ENCODE measurements at regions not wholly inside any gene's neighbourhood (a gene's known extent, or its start where the extent isn't known, plus 50 kb on each side); places are given as distances from the start of the nearest gene placed in this dataset.
"Not testable (repeated sequence)": the region's sequence is repeated elsewhere in the genome, so short reads cannot be mapped to it uniquely, and the experiment has no call there.

- Mint-ChIP-seq H3K27me3 (ENCODE audit: low read depth) (no peaks in the 10 kb centered on the region), H3K9me3 (no peaks in the 10 kb centered on the region), H3K4me1 (ENCODE audit: low read depth) (no peaks in the 10 kb centered on the region), H3K4me3 (no peak overlapping the region), H3K36me3 (ENCODE audit: insufficient read depth) (no peaks in the 10 kb centered on the region)
- DNase-seq (no peak), ATAC-seq (no peak)
Measured at GRCh38 chr22:49523374-49524008, 304.2 kb downstream of the BRD1 start.

GRCh38 chr22:49522582-49523373, 304.9 kb downstream of the BRD1 start:
- H3K9me3 Mint-ChIP-seq = no peaks in the 10 kb centered on the region
- no peaks in the 10 kb centered on the region for H3K27me3 Mint-ChIP-seq (ENCODE audit: low read depth)
- ATAC-seq = no peak
- H3K4me1 Mint-ChIP-seq (ENCODE audit: low read depth) = no peaks in the 10 kb centered on the region
- DNase-seq = no peak
- H3K4me3 Mint-ChIP-seq = no peak overlapping the region
- H3K36me3 Mint-ChIP-seq (ENCODE audit: insufficient read depth) = no peaks in the 10 kb centered on the region

DNA sequence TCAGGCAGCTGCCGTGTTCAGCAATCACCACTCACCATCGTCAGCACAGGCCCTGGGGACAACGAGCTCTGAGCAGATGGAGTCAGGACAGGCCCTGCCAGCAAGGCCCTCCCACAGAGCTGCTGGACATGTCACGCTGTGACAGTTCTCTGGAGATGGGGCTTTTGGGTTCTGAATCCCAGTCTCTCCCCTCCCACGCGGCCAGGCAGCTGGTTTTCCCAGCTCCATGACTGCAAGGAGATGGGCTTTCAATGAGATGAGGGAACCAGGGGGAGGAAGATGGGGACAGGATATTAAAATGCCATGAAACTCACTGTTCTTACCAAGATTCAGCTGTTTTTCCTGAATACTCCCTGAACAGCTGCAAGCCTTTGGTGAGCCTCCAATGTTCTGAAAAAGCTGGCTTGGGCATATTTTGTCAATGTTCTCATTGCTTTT, 305.9 kb downstream of the BRD1 start:
- H3K27me3 Mint-ChIP-seq (ENCODE audit: low read depth) = no peaks in the 10 kb centered on the region
- no peaks in the 10 kb centered on the region for H3K9me3 Mint-ChIP-seq
- H3K4me1 Mint-ChIP-seq (ENCODE audit: low read depth) = no peaks in the 10 kb centered on the region

DNA sequence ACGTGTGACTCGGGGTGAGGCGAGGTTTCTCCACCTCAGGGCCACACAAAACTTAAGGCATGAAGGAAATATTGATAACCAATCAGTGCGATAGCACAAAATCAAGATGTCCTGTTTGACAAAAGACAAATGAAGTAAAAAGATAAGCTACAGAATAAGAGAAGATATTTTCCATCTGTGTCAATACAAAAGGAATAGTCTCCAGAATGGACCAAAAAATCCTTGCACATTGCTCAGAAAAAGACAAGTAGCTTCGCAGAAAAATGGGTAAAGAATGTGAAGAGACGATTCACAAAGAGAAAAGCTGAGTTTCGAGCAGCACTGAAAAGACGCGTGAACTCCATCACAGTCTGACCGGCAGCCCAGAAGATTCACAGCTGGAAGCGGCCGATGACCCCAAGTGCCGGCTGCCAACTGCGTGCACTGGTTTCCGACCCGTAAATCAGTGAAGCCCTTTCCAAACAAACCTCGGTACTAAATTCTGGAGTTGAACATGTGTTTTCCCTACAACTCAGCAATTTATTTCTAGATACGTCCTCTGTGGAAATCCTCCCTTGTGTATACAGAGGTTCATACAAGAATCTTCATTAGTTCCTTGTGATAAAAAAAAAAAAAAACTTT, 308.4 kb downstream of the BRD1 start:
- Mint-ChIP-seq H3K9me3 (no peaks in the 10 kb centered on the region), H3K27me3 (ENCODE audit: low read depth) (no peaks in the 10 kb centered on the region), H3K36me3 (ENCODE audit: insufficient read depth) (peaks cover 2% of the 10 kb centered on the region), H3K4me1 (ENCODE audit: low read depth) (no peaks in the 10 kb centered on the region), H3K4me3 (no peak overlapping the region)
- ATAC-seq = no peak
- no peak for DNase-seq

More for the DNA sequence above, 305.9 kb downstream of the BRD1 start:
- no peak for DNase-seq
- Mint-ChIP-seq H3K36me3 (ENCODE audit: insufficient read depth) (no peaks in the 10 kb centered on the region), H3K4me3 (no peak overlapping the region)
- ATAC-seq = no peak

DNA sequence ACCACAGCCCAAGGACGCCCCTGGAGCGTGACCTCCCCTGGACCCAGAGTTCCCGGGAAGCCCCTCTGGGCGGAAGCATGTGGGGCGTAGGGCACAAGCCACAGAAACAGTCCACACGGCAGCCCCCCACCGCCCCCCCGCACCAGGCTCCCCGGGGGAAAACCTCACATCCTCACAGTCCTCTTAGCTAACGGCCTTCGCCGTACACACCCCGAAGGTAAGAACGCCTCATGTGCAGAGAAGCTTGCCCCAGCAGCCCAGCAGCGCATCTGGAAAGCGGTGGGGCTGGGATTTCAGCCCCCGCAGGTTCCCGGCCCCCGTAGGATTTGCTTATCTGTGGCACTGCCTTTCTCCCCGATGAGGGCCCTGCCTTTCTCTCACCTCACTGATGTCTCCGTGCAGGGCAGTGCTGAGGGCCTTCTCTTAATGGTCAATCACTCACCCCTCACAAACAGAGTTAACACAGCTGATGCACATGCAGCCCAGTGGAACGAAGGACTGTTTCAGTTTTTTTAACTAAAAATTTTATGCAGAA, 309.2 kb downstream of the BRD1 start:
- Mint-ChIP-seq H3K4me1 (ENCODE audit: low read depth) (no peaks in the 10 kb centered on the region), H3K36me3 (ENCODE audit: insufficient read depth) (peaks cover 3% of the 10 kb centered on the region), H3K27me3 (ENCODE audit: low read depth) (no peaks in the 10 kb centered on the region), H3K9me3 (no peaks in the 10 kb centered on the region), H3K4me3 (no peak overlapping the region)
- DNase-seq (no peak), ATAC-seq (no peak)

- peaks cover 3% of the 10 kb centered on the region for H3K36me3 Mint-ChIP-seq (ENCODE audit: insufficient read depth)
- H3K9me3 Mint-ChIP-seq = no peaks in the 10 kb centered on the region
- no peaks in the 10 kb centered on the region for H3K27me3 Mint-ChIP-seq (ENCODE audit: low read depth)
- no peak for DNase-seq
- H3K4me1 Mint-ChIP-seq (ENCODE audit: low read depth) = no peaks in the 10 kb centered on the region
- no peak overlapping the region for H3K4me3 Mint-ChIP-seq
- no peak for ATAC-seq
Measured at GRCh38 chr22:49517667-49518185, 309.9 kb downstream of the BRD1 start.

DNA sequence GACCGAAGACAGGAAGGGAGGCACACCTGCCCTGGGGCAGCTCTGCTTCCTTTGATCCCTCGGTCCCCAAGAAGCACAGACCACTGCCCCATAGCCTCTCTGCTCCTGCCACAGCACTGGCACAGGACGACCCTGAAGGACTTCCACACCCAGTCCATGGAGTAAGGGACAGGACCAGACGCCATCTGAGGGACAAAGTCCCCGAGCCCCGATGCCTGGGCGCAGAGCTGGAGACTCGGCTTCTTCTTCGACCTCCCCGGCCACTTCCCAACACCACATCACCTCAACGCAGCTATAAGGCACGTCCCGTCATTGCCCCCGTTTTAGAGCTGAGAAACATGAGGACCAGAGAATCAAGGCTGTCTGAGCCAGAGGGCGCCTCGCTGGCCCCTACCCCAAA, 310.5 kb downstream of the BRD1 start:
- Mint-ChIP-seq H3K4me3 (no peak overlapping the region), H3K9me3 (peaks cover under 1% of the 10 kb centered on the region), H3K36me3 (ENCODE audit: insufficient read depth) (peaks cover 3% of the 10 kb centered on the region)

DNA sequence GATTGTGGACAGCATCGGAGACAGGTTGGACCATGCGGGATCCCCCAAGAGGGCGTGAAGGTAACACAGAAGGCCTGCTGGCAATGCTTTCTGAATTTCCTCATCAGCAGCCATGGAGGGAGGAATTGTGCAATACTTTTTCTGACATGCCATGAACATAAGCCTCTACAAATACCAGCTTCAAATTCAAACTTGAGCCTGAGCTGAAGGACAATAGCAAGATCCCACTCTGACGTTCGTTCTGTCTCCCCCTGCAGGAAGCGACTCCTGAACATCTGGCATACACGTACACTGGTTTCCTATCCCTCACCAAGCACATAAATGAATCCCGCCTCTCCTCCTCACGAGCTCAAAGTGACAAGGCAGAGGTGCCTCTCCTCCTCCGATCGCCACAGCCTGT, 312.2 kb downstream of the BRD1 start:
- DNase-seq (no peak), ATAC-seq (no peak)
- H3K9me3 Mint-ChIP-seq = peaks cover 12% of the 10 kb centered on the region
- H3K36me3 Mint-ChIP-seq (ENCODE audit: insufficient read depth) = peaks cover 5% of the 10 kb centered on the region
- no peaks in the 10 kb centered on the region for H3K27me3 Mint-ChIP-seq (ENCODE audit: low read depth)
- no peak overlapping the region for H3K4me3 Mint-ChIP-seq
- H3K4me1 Mint-ChIP-seq (ENCODE audit: low read depth) = peaks cover 11% of the 10 kb centered on the region

More for the DNA sequence above, 310.5 kb downstream of the BRD1 start:
- no peak for DNase-seq
- ATAC-seq = no peak
- H3K4me1 Mint-ChIP-seq (ENCODE audit: low read depth) = peaks cover under 1% of the 10 kb centered on the region
- no peaks in the 10 kb centered on the region for H3K27me3 Mint-ChIP-seq (ENCODE audit: low read depth)

DNA sequence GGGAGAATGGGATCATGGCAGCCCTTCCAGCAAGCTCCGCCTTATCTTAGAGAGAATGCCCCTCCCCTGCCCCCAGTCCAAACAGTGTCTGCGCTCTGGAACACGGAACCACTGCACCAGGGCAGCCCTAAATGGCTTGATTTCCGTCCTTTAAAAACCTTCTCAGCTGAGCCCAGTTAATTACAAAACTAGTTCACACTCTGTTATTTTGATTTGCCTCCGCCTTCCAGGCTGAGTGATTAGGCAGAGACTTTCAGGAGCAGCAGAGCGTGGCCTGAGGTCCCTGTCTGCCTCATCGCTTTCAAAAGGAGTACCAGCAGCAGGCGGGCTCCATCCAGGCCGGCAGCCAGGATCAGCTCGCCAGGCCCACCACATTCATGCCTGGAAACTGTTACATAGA, 313.0 kb downstream of the BRD1 start:
- H3K4me1 Mint-ChIP-seq (ENCODE audit: low read depth) = peaks cover 11% of the 10 kb centered on the region
- H3K36me3 Mint-ChIP-seq (ENCODE audit: insufficient read depth) = peaks cover 5% of the 10 kb centered on the region
- no peak for ATAC-seq
- no peaks in the 10 kb centered on the region for H3K27me3 Mint-ChIP-seq (ENCODE audit: low read depth)
- no peak overlapping the region for H3K4me3 Mint-ChIP-seq
- H3K9me3 Mint-ChIP-seq = peaks cover 15% of the 10 kb centered on the region
- no peak for DNase-seq

GRCh38 chr22:49514211-49514610, 313.5 kb downstream of the BRD1 start:
- Mint-ChIP-seq H3K36me3 (ENCODE audit: insufficient read depth) (peaks cover 5% of the 10 kb centered on the region), H3K4me3 (no peak overlapping the region), H3K27me3 (ENCODE audit: low read depth) (no peaks in the 10 kb centered on the region), H3K9me3 (peaks cover 17% of the 10 kb centered on the region), H3K4me1 (ENCODE audit: low read depth) (peaks cover 11% of the 10 kb centered on the region)
- ATAC-seq (no peak), DNase-seq (no peak)

- peaks cover 5% of the 10 kb centered on the region for H3K36me3 Mint-ChIP-seq (ENCODE audit: insufficient read depth)
- H3K9me3 Mint-ChIP-seq = peaks cover 17% of the 10 kb centered on the region
- H3K4me1 Mint-ChIP-seq (ENCODE audit: low read depth) = peaks cover 11% of the 10 kb centered on the region
- no peaks in the 10 kb centered on the region for H3K27me3 Mint-ChIP-seq (ENCODE audit: low read depth)
- DNase-seq (no peak), ATAC-seq (no peak)
- no peak overlapping the region for H3K4me3 Mint-ChIP-seq
Measured at GRCh38 chr22:49513358-49513851, 314.3 kb downstream of the BRD1 start.

DNA sequence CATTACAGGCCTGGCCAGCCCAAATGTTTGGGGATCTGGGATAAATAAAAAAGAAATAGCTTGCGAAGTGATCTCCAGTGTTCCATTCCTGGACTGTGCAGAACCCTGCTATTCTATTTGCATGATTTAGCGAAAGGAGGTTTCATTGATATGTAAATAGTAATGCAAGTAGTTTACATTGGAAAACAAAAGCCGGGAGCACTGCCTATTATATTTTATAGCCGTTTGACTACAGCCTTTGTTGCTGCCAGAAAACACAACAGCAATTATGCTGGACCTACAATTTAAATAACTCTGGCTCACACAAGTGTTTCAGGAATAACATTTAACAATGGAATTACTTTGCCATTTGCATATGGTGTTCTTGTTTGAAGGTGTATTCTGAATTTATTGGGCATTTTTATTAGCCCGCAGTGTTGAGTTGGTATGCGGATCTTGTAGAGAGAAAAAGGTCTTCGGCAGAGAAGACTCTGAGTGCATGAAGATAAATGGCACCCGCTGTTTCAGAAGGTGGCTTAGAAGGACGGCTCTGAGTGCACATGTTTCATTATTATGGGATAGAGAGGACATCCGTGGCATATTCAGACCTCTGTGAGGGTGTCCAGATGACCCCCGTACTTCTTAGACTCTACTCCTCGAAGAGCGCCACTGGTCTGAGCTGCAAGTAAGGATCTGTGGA, 315.0 kb downstream of the BRD1 start:
- Mint-ChIP-seq H3K36me3 (ENCODE audit: insufficient read depth) (peaks cover 5% of the 10 kb centered on the region), H3K9me3 (peaks cover 20% of the 10 kb centered on the region), H3K27me3 (ENCODE audit: low read depth) (no peaks in the 10 kb centered on the region), H3K4me3 (no peak overlapping the region), H3K4me1 (ENCODE audit: low read depth) (peaks cover 11% of the 10 kb centered on the region)
- no peak for ATAC-seq
- no peak for DNase-seq

DNA sequence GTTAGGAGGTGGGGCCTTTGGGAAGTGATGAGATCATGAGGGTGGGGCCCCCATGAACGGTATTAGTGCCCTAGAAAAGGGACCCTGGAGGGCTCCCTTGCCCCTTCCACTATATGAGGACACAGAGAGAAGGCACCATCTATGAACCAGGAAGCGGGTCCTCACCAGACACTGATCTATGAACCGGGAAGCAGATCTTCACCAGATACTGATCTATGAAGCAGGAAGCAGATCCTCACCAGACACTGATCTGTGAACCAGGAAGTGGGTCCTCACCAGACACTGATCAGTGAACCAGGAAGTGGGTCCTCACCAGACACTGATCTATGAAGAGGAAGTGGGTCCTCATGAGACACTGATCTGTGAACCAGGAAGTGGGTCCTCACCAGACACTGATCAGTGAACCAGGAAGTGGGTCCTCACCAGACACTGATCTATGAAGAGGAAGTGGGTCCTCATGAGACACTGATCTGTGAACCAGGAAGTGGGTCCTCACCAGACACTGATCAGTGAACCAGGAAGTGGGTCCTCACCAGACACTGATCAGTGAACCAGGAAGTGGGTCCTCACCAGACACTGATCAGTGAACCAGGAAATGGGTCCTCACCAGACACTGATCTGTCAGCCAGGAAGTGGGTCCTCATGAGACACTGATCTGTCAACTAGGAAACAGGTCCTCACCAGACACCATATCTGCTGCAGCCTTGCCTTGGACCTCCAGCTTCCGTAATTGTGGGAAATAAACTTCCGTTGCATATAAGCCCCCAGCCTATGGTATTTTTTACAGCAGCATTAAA, 316.1 kb downstream of the BRD1 start:
- DNase-seq; ATAC-seq; H3K36me3 Mint-ChIP-seq (ENCODE audit: insufficient read depth); H3K4me3 Mint-ChIP-seq; H3K27me3 Mint-ChIP-seq (ENCODE audit: low read depth): not testable (repeated sequence)
- Mint-ChIP-seq H3K9me3 (peaks cover 20% of the 10 kb centered on the region), H3K4me1 (ENCODE audit: low read depth) (peaks cover 11% of the 10 kb centered on the region)
